PC-3 (cell line): ENCODE measurements at regions not wholly inside any gene's neighbourhood (a gene's known extent, or its start where the extent isn't known, plus 50 kb on each side); places are given as distances from the start of the nearest gene placed in this dataset.

Source experiments
- ATAC-seq: fragments of 200-7000 bp; cut with Tn5 transposase; 2 replicates; pipeline ENCODE4 v1.9.1; 2020; ENCODE audit warnings: mild to moderate bottlenecking, moderate library complexity
- BruUV-seq: library from RNA; stranded (reverse); fragments of 400-500 nt; replicated peaks from 2 replicates; lab custom pipeline; 2021; lab: Mats Ljungman, UMichigan
- CTCF ChIA-PET: fragments of 300-600 bp; sonication (Branson Sonifier 250); formaldehyde crosslinking; loops from one replicate; lab custom pipeline; 2022; ENCODE audit warnings: antibody characterized with exemption; lab: Charles Lee
- POLR2A ChIA-PET: fragments of 300-600 bp; sonication (Branson Sonifier 250); formaldehyde crosslinking; loops from one replicate; lab custom pipeline; 2022; ENCODE audit warnings: antibody characterized with exemption; ENCODE audit not compliant: unreplicated experiment; lab: Charles Lee
- DNase-seq: peaks from one replicate; pipeline ENCODE4 v3.0.0-alpha.2; 2015
- H2AFZ ChIP-seq: fragments of 300-600 bp; sonication (generic); 2 replicates; pipeline ENCODE4 v1.6.0; 2016; ENCODE audit warnings: antibody characterized with exemption, low read length
- H3F3A ChIP-seq: fragments of 300-600 bp; sonication (generic); one replicate; pipeline ENCODE4 v1.6.0; 2017; ENCODE audit warnings: antibody characterized with exemption, low read length, control low read depth, mild to moderate bottlenecking; ENCODE audit not compliant: unreplicated experiment
- H3K27ac ChIP-seq: fragments of 300-600 bp; sonication (generic); 2 replicates; pipeline ENCODE4 v1.5.1; 2016; ENCODE audit warnings: mild to moderate bottlenecking, low read length
- H3K27me3 ChIP-seq: fragments of 300-600 bp; sonication (generic); 2 replicates; pipeline ENCODE4 v1.6.1; 2016; ENCODE audit warnings: low read length, mixed read lengths
- H3K36me3 ChIP-seq: fragments of 300-600 bp; sonication (generic); 2 replicates; pipeline ENCODE4 v1.6.1; 2016; ENCODE audit warnings: low read depth, mixed run types, low read length, mixed read lengths
- H3K4me1 ChIP-seq: fragments of 300-600 bp; sonication (generic); 2 replicates; pipeline ENCODE4 v1.5.1; 2016; ENCODE audit warnings: low read length; ENCODE audit not compliant: insufficient read depth
- H3K4me2 ChIP-seq: fragments of 300-600 bp; sonication (generic); 2 replicates; pipeline ENCODE4 v1.6.0; 2016; ENCODE audit warnings: low read length
- H3K4me3 ChIP-seq: fragments of 300-600 bp; sonication (generic); 2 replicates; pipeline ENCODE4 v1.5.1; 2016; ENCODE audit warnings: mild to moderate bottlenecking, low read length, mixed read lengths
- H3K79me2 ChIP-seq: fragments of 300-600 bp; sonication (generic); 2 replicates; pipeline ENCODE4 v1.6.1; 2017; ENCODE audit warnings: low read length, mixed read lengths
- H3K9ac ChIP-seq: fragments of 300-600 bp; sonication (generic); 2 replicates; pipeline ENCODE4 v1.6.0; 2016; ENCODE audit warnings: mild to moderate bottlenecking, low read length
- H3K9me2 ChIP-seq: fragments of 300-600 bp; sonication (generic); replicated peaks from 2 replicates; pipeline ENCODE4 v1.6.1; 2016; ENCODE audit warnings: mixed run types, low read length, mixed read lengths
- H3K9me3 ChIP-seq: fragments of 300-600 bp; sonication (generic); 2 replicates; pipeline ENCODE4 v1.6.1; 2016; ENCODE audit warnings: low read length, mixed read lengths
- H4K20me1 ChIP-seq: fragments of 300-600 bp; sonication (generic); 2 replicates; pipeline ENCODE4 v1.6.1; 2016; ENCODE audit warnings: low read length, mixed read lengths
- EZH2 ChIP-seq: fragments of 300-600 bp; sonication (generic); IDR thresholded peaks from one replicate; pipeline ENCODE4 v1.6.1; 2017; ENCODE audit warnings: antibody characterized with exemption, mild to moderate bottlenecking, low read length; ENCODE audit not compliant: unreplicated experiment
- EZH2phosphoT487 ChIP-seq: fragments of 300-600 bp; sonication (generic); IDR thresholded peaks from 2 replicates; pipeline ENCODE4 v1.6.1; 2018; ENCODE audit warnings: mild to moderate bottlenecking, antibody characterized with exemption, low read length, borderline replicate concordance
- intact Hi-C: fragments of 100-400 bp; cut with micrococcal nuclease; formaldehyde crosslinking; loops from 2 replicates; pipeline ENCODE4 v1.9.0; 2023
- TF ChIP-seq, protein P1 (sequence below): fragments of 300-600 bp; sonication (generic); conservative IDR thresholded peaks from 2 replicates; pipeline ENCODE4 v1.5.1; 2017; ENCODE audit warnings: antibody characterized with exemption, low read depth, mild to moderate bottlenecking, low read length

- no peak overlapping the region for H2AFZ ChIP-seq
- ChIA-PET POLR2A (no interaction called here), CTCF (no interaction called here)
- peaks cover 62% of the 10 kb centered on the region for H3K27me3 ChIP-seq
- H3K9ac ChIP-seq: no peak overlapping the region
- no peaks in the 10 kb centered on the region for H4K20me1 ChIP-seq
- H3K4me1 ChIP-seq: no peaks in the 10 kb centered on the region
- TF ChIP-seq EZH2 (no peak), EZH2phosphoT487 (no peak)
- TF ChIP-seq, protein P1, sequence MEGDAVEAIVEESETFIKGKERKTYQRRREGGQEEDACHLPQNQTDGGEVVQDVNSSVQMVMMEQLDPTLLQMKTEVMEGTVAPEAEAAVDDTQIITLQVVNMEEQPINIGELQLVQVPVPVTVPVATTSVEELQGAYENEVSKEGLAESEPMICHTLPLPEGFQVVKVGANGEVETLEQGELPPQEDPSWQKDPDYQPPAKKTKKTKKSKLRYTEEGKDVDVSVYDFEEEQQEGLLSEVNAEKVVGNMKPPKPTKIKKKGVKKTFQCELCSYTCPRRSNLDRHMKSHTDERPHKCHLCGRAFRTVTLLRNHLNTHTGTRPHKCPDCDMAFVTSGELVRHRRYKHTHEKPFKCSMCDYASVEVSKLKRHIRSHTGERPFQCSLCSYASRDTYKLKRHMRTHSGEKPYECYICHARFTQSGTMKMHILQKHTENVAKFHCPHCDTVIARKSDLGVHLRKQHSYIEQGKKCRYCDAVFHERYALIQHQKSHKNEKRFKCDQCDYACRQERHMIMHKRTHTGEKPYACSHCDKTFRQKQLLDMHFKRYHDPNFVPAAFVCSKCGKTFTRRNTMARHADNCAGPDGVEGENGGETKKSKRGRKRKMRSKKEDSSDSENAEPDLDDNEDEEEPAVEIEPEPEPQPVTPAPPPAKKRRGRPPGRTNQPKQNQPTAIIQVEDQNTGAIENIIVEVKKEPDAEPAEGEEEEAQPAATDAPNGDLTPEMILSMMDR: no peak
- H3K4me3 ChIP-seq: no peak overlapping the region
- H3K9me2 ChIP-seq: no peaks in the 10 kb centered on the region
- no peaks in the 10 kb centered on the region for H3K36me3 ChIP-seq
- ATAC-seq: no peak
- no peaks in the 10 kb centered on the region for H3K79me2 ChIP-seq
- H3K27ac ChIP-seq: no peak overlapping the region
- intact Hi-C loops: no loop called here
- no peak for DNase-seq
- BruUV-seq: no TSS peak
- H3F3A ChIP-seq: no peaks in the 10 kb centered on the region
- H3K9me3 ChIP-seq: no peaks in the 10 kb centered on the region
- no peak overlapping the region for H3K4me2 ChIP-seq
Observed at GRCh38 chr20:10132387-10132786, 86.2 kb upstream of the SNAP25 start.

DNA sequence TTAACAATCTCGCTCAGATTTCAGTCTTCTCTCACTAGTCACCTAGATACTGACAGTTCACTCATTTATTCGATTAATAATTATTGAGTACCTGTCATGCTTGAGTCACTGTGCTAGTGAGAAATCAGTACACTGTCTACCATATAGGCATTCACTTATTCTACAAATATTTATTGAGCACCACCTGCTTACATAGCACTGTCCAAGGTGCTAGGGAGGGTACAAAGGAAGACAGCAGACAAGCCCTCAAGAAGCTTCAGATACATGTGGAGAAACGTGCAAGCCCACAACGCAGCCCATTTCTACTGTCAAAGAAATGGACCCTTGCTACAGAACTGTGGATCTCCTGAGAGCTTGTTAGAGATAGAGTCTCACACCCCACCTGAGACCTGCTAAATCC lies 85.1 kb upstream of the SNAP25 start:
- TF ChIP-seq, protein P1: no peak
- TF ChIP-seq EZH2: no peak
- no peak for TF ChIP-seq EZH2phosphoT487
- H3K27ac ChIP-seq: no peak overlapping the region
- no peaks in the 10 kb centered on the region for H3K36me3 ChIP-seq
- ATAC-seq: no peak
- H3F3A ChIP-seq: no peaks in the 10 kb centered on the region
- H3K4me2 ChIP-seq: no peak overlapping the region
- H4K20me1 ChIP-seq: no peaks in the 10 kb centered on the region
- no peaks in the 10 kb centered on the region for H3K9me2 ChIP-seq
- H3K9ac ChIP-seq: no peak overlapping the region
- H2AFZ ChIP-seq: no peak overlapping the region
- no peaks in the 10 kb centered on the region for H3K79me2 ChIP-seq
- H3K27me3 ChIP-seq: peaks cover 68% of the 10 kb centered on the region
- POLR2A ChIA-PET: no interaction called here
- H3K4me1 ChIP-seq: no peaks in the 10 kb centered on the region
- no TSS peak for BruUV-seq
- CTCF ChIA-PET: no interaction called here
- intact Hi-C loops: no loop called here
- no peak overlapping the region for H3K4me3 ChIP-seq
- no peaks in the 10 kb centered on the region for H3K9me3 ChIP-seq
- DNase-seq: no peak

DNA sequence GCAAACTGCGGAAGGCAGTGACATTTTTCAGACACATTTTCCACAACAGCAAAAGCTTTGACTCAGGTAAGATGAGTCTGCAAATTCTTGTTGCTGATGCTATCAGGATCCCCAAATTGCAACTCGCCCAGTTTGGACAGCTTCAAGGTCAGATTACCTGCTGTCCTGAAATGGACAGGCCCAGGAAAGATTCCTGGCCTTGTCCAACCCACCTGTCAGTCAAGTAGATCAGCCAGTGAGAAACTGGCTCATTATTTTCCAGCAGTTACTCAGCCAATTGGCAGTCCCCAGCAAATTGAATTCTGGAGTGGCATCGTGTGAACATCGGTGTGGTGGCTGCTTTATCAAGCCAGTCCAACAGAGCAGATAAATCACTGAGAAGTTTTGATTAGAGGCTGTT lies 84.5 kb upstream of the SNAP25 start:
- H3K9me3 ChIP-seq: no peaks in the 10 kb centered on the region
- no peaks in the 10 kb centered on the region for H3F3A ChIP-seq
- ChIA-PET POLR2A (no interaction called here), CTCF (no interaction called here)
- no TSS peak for BruUV-seq
- no peaks in the 10 kb centered on the region for H3K36me3 ChIP-seq
- no peaks in the 10 kb centered on the region for H3K79me2 ChIP-seq
- intact Hi-C loops: no loop called here
- no peak for TF ChIP-seq EZH2phosphoT487
- TF ChIP-seq EZH2: no peak
- H3K4me3 ChIP-seq: no peak overlapping the region
- H3K27ac ChIP-seq: no peak overlapping the region
- H3K9ac ChIP-seq: no peak overlapping the region
- no peak overlapping the region for H2AFZ ChIP-seq
- H3K27me3 ChIP-seq: peaks cover 68% of the 10 kb centered on the region
- no peak for ATAC-seq
- DNase-seq: no peak
- H3K4me2 ChIP-seq: no peak overlapping the region
- H3K9me2 ChIP-seq: no peaks in the 10 kb centered on the region
- no peaks in the 10 kb centered on the region for H3K4me1 ChIP-seq
- no peaks in the 10 kb centered on the region for H4K20me1 ChIP-seq
